MM.1S (cell line): ENCODE measurements at regions not wholly inside any gene's neighbourhood (a gene's known extent, or its start where the extent isn't known, plus 50 kb on each side); places are given as distances from the start of the nearest gene placed in this dataset.

ENCODE experiments used
- DNase-seq: peaks from one replicate; pipeline ENCODE4 v3.0.0-alpha.2; 2015
- H2AFZ ChIP-seq: fragments of 300-600 bp; sonication (generic); 2 replicates; pipeline ENCODE4 v1.6.0; 2016; ENCODE audit warnings: antibody characterized with exemption, low read length
- H3F3A ChIP-seq: fragments of 300-600 bp; sonication (generic); 2 replicates; pipeline ENCODE4 v1.6.1; 2016; ENCODE audit warnings: mild to moderate bottlenecking, antibody characterized with exemption, low read length, moderate library complexity, mixed read lengths; ENCODE audit not compliant: insufficient read depth
- H3K27ac ChIP-seq: fragments of 300-600 bp; sonication (generic); 2 replicates; pipeline ENCODE4 v1.5.1; 2016; ENCODE audit warnings: mild to moderate bottlenecking, low read length
- H3K27me3 ChIP-seq: fragments of 300-600 bp; sonication (generic); replicated peaks from 2 replicates; pipeline ENCODE4 v1.6.0; 2016; ENCODE audit warnings: low read length; ENCODE audit not compliant: insufficient read depth
- H3K36me3 ChIP-seq: fragments of 300-600 bp; sonication (generic); replicated peaks from 2 replicates; pipeline ENCODE4 v1.6.1; 2016; ENCODE audit warnings: mild to moderate bottlenecking, low read length, mixed read lengths; ENCODE audit not compliant: insufficient read depth
- H3K4me1 ChIP-seq: fragments of 300-600 bp; sonication (generic); 2 replicates; pipeline ENCODE4 v1.6.1; 2016; ENCODE audit warnings: low read length, mixed read lengths
- H3K4me2 ChIP-seq: fragments of 300-600 bp; sonication (generic); 2 replicates; pipeline ENCODE4 v1.6.0; 2016; ENCODE audit warnings: low read depth, low read length
- H3K4me3 ChIP-seq: fragments of 300-600 bp; sonication (generic); 2 replicates; pipeline ENCODE4 v1.5.1; 2016; ENCODE audit warnings: low read length, mixed read lengths
- H3K79me2 ChIP-seq: fragments of 300-600 bp; sonication (generic); 2 replicates; pipeline ENCODE4 v1.6.1; 2016; ENCODE audit warnings: mixed run types, low read length, mixed read lengths
- H3K9ac ChIP-seq: fragments of 300-600 bp; sonication (generic); 2 replicates; pipeline ENCODE4 v1.6.1; 2016; ENCODE audit warnings: low read length, mixed read lengths
- H3K9me2 ChIP-seq: fragments of 300-600 bp; sonication (generic); replicated peaks from 2 replicates; pipeline ENCODE4 v1.6.1; 2016; ENCODE audit warnings: mild to moderate bottlenecking, low read length, mixed read lengths; ENCODE audit not compliant: insufficient read depth
- H3K9me3 ChIP-seq: fragments of 300-600 bp; sonication (generic); replicated peaks from 2 replicates; pipeline ENCODE4 v1.6.1; 2016; ENCODE audit warnings: mild to moderate bottlenecking, low read length, mixed read lengths; ENCODE audit not compliant: insufficient read depth
- H4K20me1 ChIP-seq: fragments of 300-600 bp; sonication (generic); 2 replicates; pipeline ENCODE4 v1.6.1; 2016; ENCODE audit warnings: mild to moderate bottlenecking, low read length, moderate library complexity, mixed read lengths; ENCODE audit not compliant: insufficient read depth
- EZH2 ChIP-seq: fragments of 300-600 bp; sonication (generic); optimal IDR thresholded peaks from 2 replicates; pipeline ENCODE3; 2017; ENCODE audit warnings: low read depth, mild to moderate bottlenecking, antibody characterized with exemption, low read length, mixed read lengths
- EZH2phosphoT487 ChIP-seq: fragments of 300-600 bp; sonication (generic); IDR thresholded peaks from 2 replicates; pipeline ENCODE4 v1.6.1; 2018; ENCODE audit warnings: antibody characterized with exemption, low read length
- TF ChIP-seq, protein P1 (sequence below): fragments of 300-600 bp; sonication (generic); IDR thresholded peaks from 2 replicates; pipeline ENCODE4 v1.5.1; 2016; ENCODE audit warnings: antibody characterized with exemption, low read length, mixed read lengths

DNA sequence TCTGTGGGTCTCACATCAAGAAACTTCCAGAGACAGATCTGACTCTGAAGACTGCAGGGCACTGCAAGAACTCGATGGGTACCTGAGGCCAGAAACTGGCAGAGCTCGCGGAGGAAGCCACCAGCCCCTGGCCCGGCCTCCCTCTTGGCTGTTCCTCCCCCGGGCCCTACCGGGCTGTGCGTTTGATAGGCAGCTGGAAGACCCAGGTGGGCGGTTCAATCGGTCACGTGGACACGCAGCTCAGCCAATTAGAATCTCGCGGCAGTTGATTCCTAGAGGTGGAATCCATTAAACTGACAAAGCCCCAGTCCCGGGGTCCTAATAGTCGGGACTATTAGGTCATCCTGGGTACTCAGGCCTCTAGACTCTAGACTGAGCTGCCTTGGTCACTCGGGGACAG is 139.9 kb downstream of the GPCPD1 start:
- Histone ChIP-seq H3K9ac (no peak overlapping the region), H3K4me1 (no peaks in the 10 kb centered on the region), H3K36me3 (no peaks in the 10 kb centered on the region), H3K27ac (no peak overlapping the region), H3K4me2 (no peak overlapping the region), H3F3A (no peaks in the 10 kb centered on the region), H3K27me3 (no peaks in the 10 kb centered on the region), H3K4me3 (no peak overlapping the region), H4K20me1 (no peaks in the 10 kb centered on the region), H2AFZ (no peak overlapping the region), H3K9me3 (no peaks in the 10 kb centered on the region), H3K79me2 (no peaks in the 10 kb centered on the region), H3K9me2 (no peaks in the 10 kb centered on the region)
- DNase-seq = no peak
- no peak for TF ChIP-seq EZH2
- TF ChIP-seq, protein P1, sequence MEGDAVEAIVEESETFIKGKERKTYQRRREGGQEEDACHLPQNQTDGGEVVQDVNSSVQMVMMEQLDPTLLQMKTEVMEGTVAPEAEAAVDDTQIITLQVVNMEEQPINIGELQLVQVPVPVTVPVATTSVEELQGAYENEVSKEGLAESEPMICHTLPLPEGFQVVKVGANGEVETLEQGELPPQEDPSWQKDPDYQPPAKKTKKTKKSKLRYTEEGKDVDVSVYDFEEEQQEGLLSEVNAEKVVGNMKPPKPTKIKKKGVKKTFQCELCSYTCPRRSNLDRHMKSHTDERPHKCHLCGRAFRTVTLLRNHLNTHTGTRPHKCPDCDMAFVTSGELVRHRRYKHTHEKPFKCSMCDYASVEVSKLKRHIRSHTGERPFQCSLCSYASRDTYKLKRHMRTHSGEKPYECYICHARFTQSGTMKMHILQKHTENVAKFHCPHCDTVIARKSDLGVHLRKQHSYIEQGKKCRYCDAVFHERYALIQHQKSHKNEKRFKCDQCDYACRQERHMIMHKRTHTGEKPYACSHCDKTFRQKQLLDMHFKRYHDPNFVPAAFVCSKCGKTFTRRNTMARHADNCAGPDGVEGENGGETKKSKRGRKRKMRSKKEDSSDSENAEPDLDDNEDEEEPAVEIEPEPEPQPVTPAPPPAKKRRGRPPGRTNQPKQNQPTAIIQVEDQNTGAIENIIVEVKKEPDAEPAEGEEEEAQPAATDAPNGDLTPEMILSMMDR = no peak
- TF ChIP-seq EZH2phosphoT487 = no peak

DNA sequence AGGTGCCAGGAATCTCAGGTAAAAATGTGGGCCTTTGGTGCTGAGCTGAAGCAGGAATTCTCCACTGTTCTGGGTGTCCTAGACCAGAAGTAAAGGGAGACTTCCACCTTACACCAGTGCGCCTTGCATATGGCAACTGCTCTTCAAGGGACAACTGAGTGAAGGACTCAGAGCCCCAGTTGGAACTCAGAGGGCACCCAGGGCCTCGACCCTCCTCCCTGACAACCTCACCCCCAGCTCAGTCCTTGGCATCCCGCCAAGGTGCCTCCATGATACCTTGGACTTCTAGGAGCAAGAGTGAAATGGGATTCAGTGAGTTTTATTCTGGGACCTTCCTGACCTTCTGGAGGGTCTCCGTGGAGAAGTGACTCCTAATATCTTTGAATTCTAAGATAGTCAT is 140.3 kb downstream of the GPCPD1 start:
- no peak overlapping the region for H3K27ac ChIP-seq
- no peak for DNase-seq
- no peak overlapping the region for H3K4me2 ChIP-seq
- H3K27me3 ChIP-seq = no peaks in the 10 kb centered on the region
- H3K9ac ChIP-seq = no peak overlapping the region
- H3K4me1 ChIP-seq = no peaks in the 10 kb centered on the region
- no peaks in the 10 kb centered on the region for H4K20me1 ChIP-seq
- no peaks in the 10 kb centered on the region for H3K79me2 ChIP-seq
- no peak overlapping the region for H3K4me3 ChIP-seq
- H3F3A ChIP-seq = no peaks in the 10 kb centered on the region
- TF ChIP-seq, protein P1 = no peak
- TF ChIP-seq EZH2 (no peak), EZH2phosphoT487 (no peak)
- no peaks in the 10 kb centered on the region for H3K9me3 ChIP-seq
- H3K36me3 ChIP-seq = no peaks in the 10 kb centered on the region
- no peaks in the 10 kb centered on the region for H3K9me2 ChIP-seq
- H2AFZ ChIP-seq = no peak overlapping the region

DNA sequence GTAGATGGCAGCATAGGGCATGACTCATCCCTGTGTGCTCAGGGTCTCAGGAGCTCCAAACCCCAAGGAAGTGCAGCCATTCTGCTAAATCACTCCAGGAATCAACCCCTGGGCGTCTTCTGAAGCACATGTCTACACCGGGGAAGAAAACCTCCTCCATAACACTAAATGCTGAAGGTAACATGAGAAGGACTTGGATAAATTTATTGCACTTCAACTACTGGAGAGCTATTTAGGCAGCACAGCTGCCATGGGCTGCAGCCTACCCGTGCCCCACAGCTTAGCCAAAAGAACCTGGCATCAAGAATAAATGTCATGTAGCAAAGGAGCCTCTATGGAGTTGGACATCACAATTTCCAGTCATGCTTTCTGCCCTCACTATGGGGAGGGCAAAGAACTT is 141.7 kb downstream of the GPCPD1 start:
- H3K9me2 ChIP-seq = no peaks in the 10 kb centered on the region
- no peak for DNase-seq
- H3K4me3 ChIP-seq = no peak overlapping the region
- no peaks in the 10 kb centered on the region for H4K20me1 ChIP-seq
- H3K4me2 ChIP-seq = no peak overlapping the region
- H3K79me2 ChIP-seq = no peaks in the 10 kb centered on the region
- no peaks in the 10 kb centered on the region for H3K9me3 ChIP-seq
- no peaks in the 10 kb centered on the region for H3K4me1 ChIP-seq
- H2AFZ ChIP-seq = no peak overlapping the region
- H3K36me3 ChIP-seq = no peaks in the 10 kb centered on the region
- H3K27ac ChIP-seq = no peak overlapping the region
- H3K9ac ChIP-seq = no peak overlapping the region
- no peaks in the 10 kb centered on the region for H3K27me3 ChIP-seq
- no peak for TF ChIP-seq EZH2
- TF ChIP-seq EZH2phosphoT487 = no peak
- TF ChIP-seq, protein P1 = no peak
- H3F3A ChIP-seq = no peaks in the 10 kb centered on the region
